Mesenchymal stem cell (in vitro differentiated cells and primary cell): ENCODE measurements at regions not wholly inside any gene's neighbourhood (a gene's known extent, or its start where the extent isn't known, plus 50 kb on each side); places are given as distances from the start of the nearest gene placed in this dataset.

ENCODE experiments used
- DNase-seq: peaks from one replicate; pipeline ENCODE4 v3.0.0-alpha.2; 2013
- H2AFZ ChIP-seq: one replicate; pipeline ENCODE4 v1.6.1; 2013; ENCODE audit warnings: low read depth, mild to moderate bottlenecking, control low read depth, inconsistent platforms, low read length, moderate library complexity
- H2AK5ac ChIP-seq: 2 replicates; pipeline ENCODE4 v1.6.1; 2013; ENCODE audit warnings: low read length, moderate library complexity, mild to moderate bottlenecking, inconsistent platforms; ENCODE audit not compliant: severe bottlenecking
- H2BK120ac ChIP-seq: one replicate; pipeline ENCODE4 v1.6.1; 2013; ENCODE audit warnings: low read depth, mild to moderate bottlenecking, inconsistent platforms, low read length, moderate library complexity
- H2BK12ac ChIP-seq, 2 experiments: one replicate each; pipeline ENCODE4 v1.6.1; 2013; ENCODE audit warnings: inconsistent platforms in 2 of 2, low read length in 2 of 2, mild to moderate bottlenecking in 2 of 2, moderate library complexity in 2 of 2, control low read depth in 1 of 2
- H2BK15ac ChIP-seq: one replicate; pipeline ENCODE4 v1.6.1; 2013; ENCODE audit warnings: mild to moderate bottlenecking, low read depth, inconsistent platforms; ENCODE audit not compliant: poor library complexity, severe bottlenecking
- H2BK5ac ChIP-seq: 2 replicates; pipeline ENCODE4 v1.6.1; 2013; ENCODE audit warnings: low read depth, mild to moderate bottlenecking, low read length, control low read depth, inconsistent platforms; ENCODE audit not compliant: poor library complexity, severe bottlenecking
- H3K14ac ChIP-seq, 2 experiments: one replicate each; pipeline ENCODE4 v1.6.1; 2013; ENCODE audit warnings: inconsistent platforms in 2 of 2, low read length in 2 of 2, control low read depth in 1 of 2, mild to moderate bottlenecking in 1 of 2, moderate library complexity in 1 of 2
- H3K18ac ChIP-seq, 2 experiments: one replicate each; pipeline ENCODE4 v1.6.1; 2013; ENCODE audit warnings: inconsistent platforms in 2 of 2, low read length in 2 of 2, control low read depth in 1 of 2, low read depth in 1 of 2, mild to moderate bottlenecking in 1 of 2
- H3K23ac ChIP-seq, 2 experiments: one replicate each; pipeline ENCODE4 v1.6.1; 2013; ENCODE audit warnings: inconsistent platforms in 2 of 2, low read length in 2 of 2, mild to moderate bottlenecking in 2 of 2, moderate library complexity in 2 of 2, control low read depth in 1 of 2
- H3K27ac ChIP-seq: 2 replicates; pipeline ENCODE4 v1.5.1; 2013; ENCODE audit warnings: mild to moderate bottlenecking, moderate library complexity, low read length, control low read depth, inconsistent platforms; ENCODE audit not compliant: poor library complexity, severe bottlenecking
- H3K27me3 ChIP-seq, 2 experiments: 2 replicates each; pipeline versions ENCODE4 v1.6.1 to v1.7.0; 2013; ENCODE audit warnings: low read length in 2 of 2, mild to moderate bottlenecking in 2 of 2, moderate library complexity in 2 of 2, control low read depth in 1 of 2, inconsistent platforms in 1 of 2; ENCODE audit not compliant: control insufficient read depth in 1 of 2, insufficient read depth in 1 of 2
- H3K36me3 ChIP-seq, 2 experiments: 2 replicates each; pipeline versions ENCODE4 v1.6.1 to v1.7.0; 2013; ENCODE audit warnings: low read length in 2 of 2, control low read depth in 1 of 2, inconsistent platforms in 1 of 2, low read depth in 1 of 2, mild to moderate bottlenecking in 1 of 2; ENCODE audit not compliant: insufficient read depth in 2 of 2, control insufficient read depth in 1 of 2
- H3K4ac ChIP-seq, 2 experiments: one replicate each; pipeline ENCODE4 v1.6.1; 2013; ENCODE audit warnings: inconsistent platforms in 2 of 2, low read length in 2 of 2, mild to moderate bottlenecking in 2 of 2, moderate library complexity in 2 of 2, control low read depth in 1 of 2, low read depth in 1 of 2
- H3K4me1 ChIP-seq: 2 replicates; pipeline ENCODE4 v1.6.1; 2013; ENCODE audit warnings: low read depth, low read length, control low read depth; ENCODE audit not compliant: control insufficient read depth, insufficient read depth
- H3K4me2 ChIP-seq: 2 replicates; pipeline ENCODE4 v1.6.1; 2013; ENCODE audit warnings: low read length, mild to moderate bottlenecking, inconsistent platforms; ENCODE audit not compliant: poor library complexity, severe bottlenecking
- H3K4me3 ChIP-seq, 2 experiments: 2 replicates each; pipeline versions ENCODE4 v1.5.1 to v1.7.0; 2013; ENCODE audit warnings: low read length in 2 of 2, mild to moderate bottlenecking in 2 of 2, control low read depth in 1 of 2, low read depth in 1 of 2; ENCODE audit not compliant: insufficient read depth in 1 of 2
- H3K79me1 ChIP-seq: replicated peaks from 2 replicates; pipeline ENCODE4 v1.6.1; 2013; ENCODE audit warnings: mild to moderate bottlenecking, control low read depth, low read length, inconsistent platforms; ENCODE audit not compliant: poor library complexity, severe bottlenecking
- H3K9ac ChIP-seq: 2 replicates; pipeline ENCODE4 v1.7.0; 2013; ENCODE audit warnings: mild to moderate bottlenecking, low read length, moderate library complexity
- H3K9me3 ChIP-seq: 2 replicates; pipeline ENCODE4 v1.7.0; 2013; ENCODE audit warnings: mild to moderate bottlenecking, low read length; ENCODE audit not compliant: control insufficient read depth
- H4K8ac ChIP-seq: one replicate; pipeline ENCODE4 v1.6.1; 2013; ENCODE audit warnings: inconsistent platforms, mild to moderate bottlenecking, low read length, moderate library complexity
- H4K91ac ChIP-seq: one replicate; pipeline ENCODE4 v1.6.1; 2013; ENCODE audit warnings: mild to moderate bottlenecking, low read length, inconsistent platforms
- WGBS: methylation state at CpG from one replicate; pipeline ENCODE4 v1.1.7; 2013; ENCODE audit warnings: mixed read lengths; 5-methylcytosine and 5-hydroxymethylcytosine counted together

DNA sequence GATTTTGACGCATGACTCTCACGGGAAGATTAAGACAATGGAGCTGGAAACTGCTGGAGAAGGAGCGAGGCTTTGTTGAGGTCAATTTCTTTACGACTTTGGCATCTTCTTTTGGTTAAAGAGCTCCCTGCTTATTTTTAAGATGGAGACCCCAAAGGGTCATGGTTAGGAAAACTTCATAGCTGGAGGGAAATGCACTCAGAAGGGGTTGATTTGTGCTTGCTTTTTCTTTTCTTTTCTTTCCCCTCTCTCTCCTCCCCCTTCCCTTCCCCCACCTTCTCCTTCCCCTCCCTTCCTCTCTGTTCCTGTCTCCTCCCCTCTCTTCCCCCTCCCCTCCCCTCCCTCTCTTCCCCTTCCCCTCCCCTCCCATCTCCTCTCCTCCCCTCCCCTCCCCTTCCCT is 79.0 kb downstream of the TNP1 start:
- no peak overlapping the region for H3K4ac ChIP-seq
- H3K4me1 ChIP-seq, result peaks cover 11% of the 10 kb centered on the region
- H3K4me3 ChIP-seq, result no peak overlapping the region
- peaks cover 0 to 3% of the 10 kb centered on the region in 2 experiments for H3K27me3 ChIP-seq
- H2BK15ac ChIP-seq, result no peak overlapping the region
- no peak overlapping the region for H2AFZ ChIP-seq
- H3K14ac ChIP-seq, result no peak overlapping the region
- H3K9me3 ChIP-seq, result no peaks in the 10 kb centered on the region
- 98% methylated on average over 4 of the region's 4 CpGs for WGBS
- no peak overlapping the region for H3K4me2 ChIP-seq
- no peaks in the 10 kb centered on the region for H3K79me1 ChIP-seq
- no peak overlapping the region for H2BK120ac ChIP-seq
- H2BK5ac ChIP-seq, result no peak overlapping the region
- no peak for DNase-seq
- no peak overlapping the region for H2BK12ac ChIP-seq
- H4K8ac ChIP-seq, result no peak overlapping the region
- H4K91ac ChIP-seq, result no peak overlapping the region
- H3K18ac ChIP-seq, result no peak overlapping the region
- H3K36me3 ChIP-seq, result no peaks in the 10 kb centered on the region
- H3K27ac ChIP-seq, result no peak overlapping the region
- H2AK5ac ChIP-seq, result no peak overlapping the region
- no peak overlapping the region for H3K9ac ChIP-seq
- no peak overlapping the region for H3K23ac ChIP-seq

DNA sequence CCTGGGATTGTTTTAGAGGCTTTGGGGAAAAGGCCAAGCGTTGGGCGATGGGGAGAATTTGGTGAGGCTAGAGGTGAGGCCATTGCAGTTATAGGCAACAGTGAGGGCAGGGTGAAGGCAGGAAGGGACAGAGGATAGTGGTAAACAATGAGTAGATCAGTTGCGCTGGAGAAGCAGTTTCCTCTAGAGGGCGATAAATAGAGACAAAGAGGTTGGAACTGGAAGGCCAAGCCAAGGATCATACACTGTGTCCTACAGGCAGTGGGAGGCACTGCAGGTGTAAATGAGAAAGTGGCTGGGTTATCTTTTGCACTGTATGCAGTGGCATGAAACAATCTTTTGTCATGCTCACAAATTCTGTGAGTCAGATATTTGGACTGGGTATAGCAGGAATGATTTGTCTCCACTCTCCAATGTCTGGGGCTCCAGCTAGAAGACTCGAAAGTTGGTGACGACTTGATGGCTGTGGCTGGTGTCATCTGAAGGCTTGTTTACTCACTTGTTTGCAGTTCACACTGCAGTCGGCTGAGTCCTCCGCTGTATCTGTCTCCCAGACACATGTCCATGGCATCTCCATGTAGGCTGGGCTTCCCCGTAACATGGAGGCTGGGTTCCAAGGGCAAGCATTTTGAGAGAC is 82.1 kb downstream of the TNP1 start:
- no peak overlapping the region for H2AK5ac ChIP-seq
- peak overlapping the region; percentile 12 to 21 for H2BK12ac ChIP-seq
- H2AFZ ChIP-seq, result no peak overlapping the region
- peak; percentile 77 for DNase-seq
- no peak overlapping the region for H2BK15ac ChIP-seq
- no peak overlapping the region for H4K91ac ChIP-seq
- no peaks in the 10 kb centered on the region for H3K27me3 ChIP-seq
- no peak overlapping the region for H2BK120ac ChIP-seq
- H3K9me3 ChIP-seq, result no peaks in the 10 kb centered on the region
- H2BK5ac ChIP-seq, result no peak overlapping the region
- H3K18ac ChIP-seq, result no peak overlapping the region
- no peak overlapping the region for H3K27ac ChIP-seq
- no peak overlapping the region for H4K8ac ChIP-seq
- WGBS, result 67% methylated on average over 9 of the region's 9 CpGs
- H3K14ac ChIP-seq, result no peak overlapping the region
- no peak overlapping the region for H3K4ac ChIP-seq
- no peak overlapping the region for H3K9ac ChIP-seq
- no peak overlapping the region for H3K23ac ChIP-seq
- H3K79me1 ChIP-seq, result no peaks in the 10 kb centered on the region
- H3K36me3 ChIP-seq, result no peaks in the 10 kb centered on the region
- H3K4me3 ChIP-seq, result no peak overlapping the region
- H3K4me2 ChIP-seq, result no peak overlapping the region
- H3K4me1 ChIP-seq, result peaks cover 20% of the 10 kb centered on the region

DNA sequence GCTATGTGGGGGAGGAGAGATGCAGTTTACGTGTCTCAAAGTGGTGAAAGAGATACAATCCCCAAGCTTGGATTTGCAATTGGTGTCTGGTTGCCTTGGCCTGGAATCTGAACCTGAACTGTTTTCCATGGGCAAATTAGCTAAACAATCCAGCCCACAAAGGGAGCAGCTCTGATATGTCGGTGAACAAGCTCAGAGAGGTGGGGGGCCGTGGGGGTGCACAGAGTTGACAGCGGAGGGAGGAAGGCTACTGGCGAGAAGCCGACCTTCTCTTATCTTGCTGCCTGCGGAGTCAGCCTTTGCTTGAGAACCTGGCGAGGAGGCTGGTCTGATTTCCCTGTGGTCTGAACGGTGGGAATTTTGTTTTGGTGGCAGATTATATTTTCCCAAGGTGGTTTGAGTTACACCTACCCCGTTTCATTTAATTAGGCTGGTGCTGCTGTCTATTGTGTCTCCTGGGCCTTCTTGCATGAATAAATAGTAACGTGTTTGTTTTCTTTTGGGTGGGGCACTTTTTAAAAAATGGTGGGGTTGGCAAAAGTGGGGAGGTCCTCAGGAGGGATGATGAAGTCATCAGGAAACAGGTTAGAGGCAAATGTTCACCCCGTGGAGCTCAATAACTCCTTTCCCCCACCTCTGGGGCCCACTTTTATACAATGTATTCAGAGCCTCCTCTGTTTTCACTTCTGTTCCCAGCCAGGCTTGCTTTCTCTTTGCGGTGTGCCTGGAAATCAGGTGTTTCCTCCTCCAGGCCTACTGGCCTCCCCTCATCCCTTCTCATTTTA is 80.9 kb upstream of the IGFBP5 start:
- WGBS, result 78% methylated on average over 13 of the region's 13 CpGs
- Histone ChIP-seq H3K14ac (no peak overlapping the region), H3K79me1 (no peaks in the 10 kb centered on the region), H2BK15ac (peak overlapping the region; percentile 35), H3K27ac (peak overlapping the region; percentile 13), H3K4me1 (peaks cover 20% of the 10 kb centered on the region), H3K4me2 (no peak overlapping the region), H3K23ac (no peak overlapping the region), H3K36me3 (no peaks in the 10 kb centered on the region), H3K4me3 (no peak overlapping the region), H2AK5ac (peak overlapping the region; percentile 62), H3K18ac (peak overlapping the region; percentile 74 to 85), H3K27me3 (no peaks in the 10 kb centered on the region), H2BK5ac (no peak overlapping the region), H2BK12ac (peak overlapping the region; percentile 79 to 99), H4K8ac (peak overlapping the region; percentile 51), H3K9ac (no peak overlapping the region), H3K4ac (peak overlapping the region; percentile 20 to 89), H4K91ac (peak overlapping the region; percentile 45), H3K9me3 (no peaks in the 10 kb centered on the region), H2AFZ (no peak overlapping the region), H2BK120ac (peak overlapping the region; percentile 74)
- no peak for DNase-seq

DNA sequence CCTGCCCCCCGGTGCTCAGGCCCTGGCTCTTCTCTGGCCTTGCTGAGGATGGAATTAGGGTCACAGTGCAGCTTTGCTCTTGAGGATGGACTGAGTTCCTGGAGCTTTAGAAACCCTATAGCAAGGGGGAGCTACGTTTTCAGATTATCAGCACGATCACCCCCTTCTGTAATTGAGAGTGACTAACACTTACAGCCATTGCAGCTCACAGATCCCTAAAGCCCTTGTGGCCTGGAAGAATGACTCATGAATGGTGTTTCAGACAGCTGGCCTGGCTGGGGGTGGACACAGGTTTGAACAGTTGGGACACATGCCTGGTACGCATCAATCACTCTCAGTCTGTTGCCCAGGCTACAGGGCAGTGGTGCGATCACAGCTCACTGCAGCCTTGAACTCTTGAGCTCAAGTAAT is 79.7 kb upstream of the IGFBP5 start:
- peak overlapping the region; percentile 28 to 46 for H2BK12ac ChIP-seq
- no peaks in the 10 kb centered on the region for H3K36me3 ChIP-seq
- peaks cover 20% of the 10 kb centered on the region for H3K4me1 ChIP-seq
- peak overlapping the region; percentile 93 for H3K27ac ChIP-seq
- H4K8ac ChIP-seq, result peak overlapping the region; percentile 28
- H3K9ac ChIP-seq, result peak overlapping the region; percentile 89
- 15% methylated on average over 5 of the region's 5 CpGs for WGBS
- H3K9me3 ChIP-seq, result no peaks in the 10 kb centered on the region
- H3K4me2 ChIP-seq, result peak overlapping the region; percentile 19
- no peak overlapping the region for H2AFZ ChIP-seq
- H3K18ac ChIP-seq, result peak overlapping the region; percentile 76 to 91
- H3K4ac ChIP-seq, result peak overlapping the region; percentile 57 to 59
- H4K91ac ChIP-seq, result peak overlapping the region; percentile 70
- DNase-seq, result peak; percentile 99
- peak overlapping the region; percentile 67 for H2AK5ac ChIP-seq
- H2BK120ac ChIP-seq, result no peak overlapping the region
- H3K79me1 ChIP-seq, result no peaks in the 10 kb centered on the region
- H2BK15ac ChIP-seq, result peak overlapping the region; percentile 86
- no peak overlapping the region for H3K23ac ChIP-seq
- peak overlapping the region in 1 of 2 experiments; percentile 52 for H3K4me3 ChIP-seq
- H3K14ac ChIP-seq, result peak overlapping the region in 1 of 2 experiments; percentile 31
- peak overlapping the region; percentile 83 for H2BK5ac ChIP-seq
- H3K27me3 ChIP-seq, result no peaks in the 10 kb centered on the region
